Fibroblast of mammary gland (primary cell): ENCODE measurements at regions not wholly inside any gene's neighbourhood (a gene's known extent, or its start where the extent isn't known, plus 50 kb on each side); places are given as distances from the start of the nearest gene placed in this dataset.

Experiments
- DNase-seq: peaks from one replicate; pipeline ENCODE4 v3.0.0-alpha.2; 2010; ENCODE audit warnings: low read depth
- H3K4me3 ChIP-seq: 2 replicates; pipeline ENCODE4 v1.5.1; 2011; ENCODE audit warnings: low read depth, mild to moderate bottlenecking, low read length, moderate library complexity; ENCODE audit not compliant: control insufficient read depth
- CTCF ChIP-seq: conservative IDR thresholded peaks from 2 replicates; pipeline ENCODE4 v1.5.1; 2011; ENCODE audit warnings: low read depth, low read length, inconsistent platforms; ENCODE audit not compliant: control insufficient read depth, insufficient read depth

- no peak for TF ChIP-seq CTCF
- no peak for DNase-seq
- H3K4me3 ChIP-seq: no peak overlapping the region
Observed at GRCh38 chr10:84047258-84048010, 91.9 kb upstream of the GHITM start.

GRCh38 chr10:84049645-84050011, 89.7 kb upstream of the GHITM start:
- no peak for DNase-seq

DNA sequence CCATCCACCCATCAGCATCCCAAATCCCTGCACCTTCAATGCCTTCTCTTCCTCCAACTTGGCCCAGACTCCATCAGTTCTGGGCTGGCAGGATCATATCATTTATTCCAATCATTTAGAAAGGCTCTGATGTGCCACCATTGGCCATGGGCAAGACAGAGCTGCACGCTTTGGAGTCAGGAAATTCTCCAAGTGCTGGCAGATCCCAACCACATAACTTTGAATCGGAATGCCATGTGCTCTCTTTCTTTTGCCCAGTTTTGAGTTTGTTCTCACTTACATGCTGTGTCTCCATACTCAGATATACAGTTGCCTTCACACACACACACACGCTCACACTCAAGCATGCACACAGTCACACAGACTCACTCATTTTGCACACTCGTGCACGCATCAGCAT, 85.7 kb upstream of the GHITM start:
- H3K4me3 ChIP-seq: no peak overlapping the region
- DNase-seq: no peak
- no peak for TF ChIP-seq CTCF

More at GRCh38 chr10:84049645-84050011, 89.7 kb upstream of the GHITM start:
- no peak for TF ChIP-seq CTCF
- H3K4me3 ChIP-seq: no peak overlapping the region

GRCh38 chr10:84054743-84055142, 84.6 kb upstream of the GHITM start:
- DNase-seq: no peak
- H3K4me3 ChIP-seq: no peak overlapping the region
- no peak for TF ChIP-seq CTCF

DNA sequence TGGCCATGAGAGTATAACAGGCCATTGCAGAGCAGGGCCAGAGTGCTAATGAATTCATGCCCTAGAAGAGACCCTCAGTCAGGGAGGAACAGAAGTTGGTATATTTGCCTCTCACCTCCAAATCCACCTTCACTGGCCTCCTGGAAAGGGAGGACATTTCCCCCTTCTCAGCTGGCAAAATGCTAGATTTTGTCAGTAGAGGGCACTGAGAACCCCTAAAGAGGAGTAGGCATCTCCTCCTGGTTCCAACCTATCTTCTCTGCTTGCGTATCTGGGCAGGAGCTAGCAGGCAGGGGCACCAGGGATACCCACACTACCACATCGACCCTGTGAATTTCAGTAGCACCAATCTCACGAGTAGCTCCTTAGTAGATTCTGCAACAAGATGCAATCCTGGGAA, 79.8 kb upstream of the GHITM start:
- no peak for DNase-seq
- H3K4me3 ChIP-seq: no peak overlapping the region
- TF ChIP-seq CTCF: peak; percentile 2

DNA sequence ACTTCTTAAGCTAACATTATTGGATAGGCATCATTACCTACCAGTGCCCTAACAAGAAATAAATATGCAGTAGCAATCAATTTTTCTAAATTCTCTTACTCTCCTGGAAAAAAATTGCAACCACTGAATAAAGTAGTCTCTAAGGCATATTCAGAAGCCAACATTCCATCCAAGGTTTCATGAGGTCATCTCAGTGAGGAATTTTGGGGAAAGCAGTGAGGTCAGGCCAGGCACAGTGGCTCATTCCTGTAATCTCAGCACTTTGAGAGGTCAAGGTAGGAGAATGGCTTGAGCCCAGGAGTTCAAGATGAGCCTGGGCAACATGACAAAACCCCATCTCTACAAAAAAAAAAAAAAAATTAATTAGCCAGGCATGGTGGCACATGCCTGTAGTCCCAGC, 75.9 kb upstream of the GHITM start:
- DNase-seq: no peak
- no peak overlapping the region for H3K4me3 ChIP-seq
- TF ChIP-seq CTCF: no peak
